ENCODE measurements at regions not wholly inside any gene's neighbourhood (a gene's known extent, or its start where the extent isn't known, plus 50 kb on each side); places are given as distances from the start of the nearest gene placed in this dataset.

GRCh38 chr18:78771496-78772359, 207.9 kb upstream of the SALL3 start:
- no peak for DNase-seq

DNA sequence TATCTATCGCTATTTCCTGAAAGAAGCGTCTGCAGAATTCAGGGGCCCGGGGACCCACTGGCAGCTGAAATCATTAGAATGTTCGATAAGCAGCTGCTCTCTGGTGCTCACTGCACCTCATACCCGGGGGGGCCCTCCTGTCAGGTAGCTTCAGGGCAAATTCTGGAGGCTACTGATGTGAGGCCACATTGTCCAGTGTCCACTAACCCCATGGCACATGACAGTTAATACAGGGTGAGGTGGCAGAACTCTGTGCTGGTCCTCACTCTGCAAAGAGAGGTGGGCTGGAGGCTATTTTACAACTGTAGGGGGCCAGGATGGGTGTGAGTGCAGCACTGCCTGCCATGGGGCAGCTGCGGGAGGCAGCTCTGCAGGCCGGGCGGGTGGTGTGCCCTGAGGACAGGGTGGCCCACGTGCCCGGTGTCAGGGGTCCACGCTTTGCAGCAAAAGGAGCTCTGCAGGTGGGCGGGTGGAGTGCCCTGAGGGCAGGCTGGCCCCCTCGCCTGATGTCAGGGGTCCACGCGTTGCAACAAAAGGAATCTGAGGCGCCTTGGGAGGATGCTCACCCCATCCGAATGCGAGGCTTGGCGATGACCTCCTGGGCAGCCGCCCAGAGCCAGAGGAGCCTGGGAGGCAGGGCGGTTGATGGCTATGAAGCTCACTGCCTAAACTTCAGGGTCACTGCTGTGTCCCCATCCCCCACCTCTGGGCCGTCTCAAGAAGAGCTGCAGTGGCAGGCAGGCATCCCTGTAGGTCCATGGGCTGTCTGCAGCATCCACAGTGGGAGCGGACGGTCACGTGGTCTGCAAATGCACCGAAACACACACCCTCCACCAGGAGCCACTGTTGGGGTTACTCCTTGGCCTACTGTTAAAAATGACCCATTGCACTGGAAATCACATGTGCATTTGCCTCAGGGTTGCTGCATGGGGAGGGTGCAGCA, 207.0 kb upstream of the SALL3 start:
- DNase-seq, result no peak

- no peak for DNase-seq
Measured at GRCh38 chr18:78773303-78773755, 206.3 kb upstream of the SALL3 start.

GRCh38 chr18:78773819-78774218, 205.8 kb upstream of the SALL3 start:
- no peak for DNase-seq

DNA sequence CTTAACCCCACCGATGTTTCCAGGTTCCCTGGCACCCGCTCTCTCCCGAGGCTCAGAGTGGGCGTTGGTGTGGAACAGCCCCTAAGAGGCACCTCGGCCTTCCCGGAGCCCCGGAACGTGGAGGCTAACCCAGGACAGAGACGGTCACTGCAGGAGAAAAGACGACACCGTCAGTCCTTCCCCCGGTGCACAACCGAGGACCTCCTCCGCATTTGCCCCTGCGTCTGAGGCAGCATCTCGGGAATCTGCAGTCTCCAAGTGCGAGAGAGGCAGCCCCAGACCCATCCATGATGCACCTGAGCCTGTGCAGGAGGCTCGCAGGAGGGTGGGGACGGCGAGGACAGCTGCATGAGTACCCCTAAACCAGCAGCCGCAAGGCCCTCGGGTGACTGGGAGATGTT, 204.9 kb upstream of the SALL3 start:
- DNase-seq, result no peak

DNA sequence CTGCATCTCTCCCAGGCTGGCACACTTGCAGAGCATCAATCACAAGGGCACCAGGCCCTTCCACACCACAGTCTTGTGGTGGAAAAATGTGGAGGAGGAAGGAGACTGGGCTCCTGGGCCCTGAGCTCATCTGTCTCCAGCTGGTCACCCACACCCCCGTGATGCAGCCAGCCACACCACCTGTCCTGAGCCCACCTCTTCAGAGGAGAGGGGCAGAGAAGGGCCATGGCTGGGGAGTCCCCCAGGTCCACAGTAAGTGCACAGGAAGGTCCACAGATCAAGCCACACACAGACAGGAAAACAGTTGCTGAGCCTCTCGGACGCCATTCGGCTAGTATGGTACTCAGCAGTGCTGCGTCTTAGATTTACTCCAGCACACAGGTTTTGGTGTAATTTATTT, 203.5 kb upstream of the SALL3 start:
- DNase-seq, result no peak

- DNase-seq, result no peak
Measured at GRCh38 chr18:78776706-78777285, 202.8 kb upstream of the SALL3 start.

- DNase-seq, result no peak
Measured at GRCh38 chr18:78777992-78778391, 201.6 kb upstream of the SALL3 start.

DNA sequence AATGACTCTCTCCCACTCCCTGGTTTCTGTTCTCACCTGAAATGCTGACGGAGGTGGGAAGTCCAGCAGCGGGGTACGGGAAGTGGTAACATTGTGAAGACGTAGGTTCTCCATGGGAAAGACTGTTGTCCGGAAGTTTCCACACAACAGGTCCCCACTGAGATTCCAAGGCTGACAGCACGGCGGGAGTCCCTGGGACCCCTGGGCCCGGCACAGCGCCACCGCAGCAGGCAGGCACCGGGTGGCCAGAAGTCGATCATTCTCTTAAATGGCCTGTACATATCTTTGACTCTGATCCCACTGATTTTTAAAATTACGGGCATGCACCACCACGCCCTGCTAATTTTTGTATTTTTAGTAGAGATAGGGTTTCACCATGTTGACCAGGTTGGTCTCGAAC, 201.0 kb upstream of the SALL3 start:
- no peak for DNase-seq

DNA sequence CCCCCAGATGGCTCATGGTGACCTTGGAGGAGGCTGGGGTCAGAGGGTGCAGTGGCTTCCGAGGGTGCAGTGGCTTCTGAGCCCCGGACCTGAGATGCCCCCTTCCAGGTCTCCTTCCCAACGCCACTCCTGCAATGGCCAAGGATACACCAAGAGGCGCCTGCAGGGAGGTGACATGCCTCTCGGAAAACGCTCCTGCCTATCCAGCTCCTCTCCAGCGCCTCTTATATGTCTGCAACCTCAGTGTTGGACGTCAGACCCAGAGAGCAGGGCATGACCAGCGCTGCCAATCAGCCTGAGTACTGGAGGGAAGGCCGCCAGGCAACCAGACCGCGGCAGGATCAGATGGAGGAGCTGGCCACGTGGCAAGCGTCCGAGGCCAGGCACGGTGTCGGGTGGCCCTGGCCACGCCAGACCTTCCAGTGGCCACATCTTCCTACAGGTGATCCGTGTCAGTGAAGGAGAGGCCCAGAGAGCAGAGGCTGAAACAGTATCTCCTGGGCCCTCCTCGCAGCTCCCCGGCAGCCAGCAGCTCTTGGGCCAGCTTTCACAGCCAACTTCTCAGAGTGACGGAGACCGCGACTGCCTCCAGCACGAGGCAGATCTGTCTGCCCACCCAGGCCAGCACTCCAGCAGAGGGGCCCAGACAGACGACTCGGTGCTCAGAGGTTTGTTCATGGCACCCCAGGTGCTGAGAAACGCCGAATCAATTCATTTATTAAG, 199.5 kb upstream of the SALL3 start:
- no peak for DNase-seq

DNA sequence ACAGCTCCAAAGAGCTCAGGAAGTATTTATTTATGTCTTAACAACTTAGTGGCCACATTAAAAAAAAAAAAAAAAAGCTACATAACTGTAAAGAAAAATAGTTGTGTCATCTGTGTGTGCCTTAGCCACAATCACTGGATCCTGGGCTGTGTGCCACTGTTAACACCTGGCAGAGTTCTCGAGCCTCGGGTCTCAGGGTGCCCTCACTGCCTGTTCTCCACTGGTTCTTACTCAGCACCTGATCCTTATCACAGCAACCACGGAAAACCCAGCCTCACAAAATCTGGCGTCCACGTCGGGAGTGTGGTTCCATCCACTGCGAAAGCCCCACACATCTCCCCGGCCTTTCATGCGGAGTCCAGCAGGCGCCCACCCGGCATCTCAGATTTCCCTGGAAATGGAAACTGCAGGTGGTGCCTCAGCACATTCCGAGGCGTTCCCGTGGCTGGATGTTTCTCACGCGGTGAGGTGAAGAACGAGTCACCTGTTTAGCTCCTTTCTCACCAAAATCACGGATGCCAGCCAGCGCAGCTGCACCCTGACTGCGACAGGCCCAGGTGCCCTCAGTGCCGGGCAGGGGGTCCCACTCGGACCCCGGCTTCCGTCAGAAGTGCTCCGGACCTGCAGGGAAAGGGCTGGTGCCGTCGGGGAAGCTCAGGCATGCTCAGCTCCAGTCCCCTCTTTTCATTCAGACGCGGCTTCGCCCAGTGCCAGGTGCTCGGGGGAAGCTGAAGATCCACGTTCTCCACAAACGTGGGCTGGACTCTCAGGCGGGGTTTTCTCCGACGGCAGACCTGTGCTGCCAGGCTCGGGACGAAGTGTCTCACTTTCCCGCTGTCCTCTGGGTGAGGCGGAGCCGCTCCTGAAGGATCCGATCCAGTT, 198.7 kb upstream of the SALL3 start:
- no peak for DNase-seq

DNA sequence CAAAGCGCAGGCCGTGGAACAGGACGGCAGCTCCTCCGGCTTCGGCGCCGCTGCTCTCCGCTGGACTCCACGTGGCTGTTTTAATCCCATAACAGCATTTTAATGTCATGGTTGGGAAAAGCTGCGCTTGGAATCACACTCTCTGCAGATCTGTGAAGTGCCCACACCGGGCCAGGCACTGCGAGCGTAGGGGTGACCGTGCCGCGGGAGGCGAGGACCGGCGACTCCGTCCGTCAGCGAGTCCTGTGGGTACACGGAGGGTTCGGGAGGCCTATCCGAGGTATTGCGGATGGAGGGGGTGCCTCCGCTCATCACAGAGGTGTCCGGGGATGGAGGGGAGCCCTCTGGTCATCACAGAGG, 198.0 kb upstream of the SALL3 start:
- no peak for DNase-seq

GRCh38 chr18:78782951-78783563, 196.6 kb upstream of the SALL3 start:
- no peak for DNase-seq

DNA sequence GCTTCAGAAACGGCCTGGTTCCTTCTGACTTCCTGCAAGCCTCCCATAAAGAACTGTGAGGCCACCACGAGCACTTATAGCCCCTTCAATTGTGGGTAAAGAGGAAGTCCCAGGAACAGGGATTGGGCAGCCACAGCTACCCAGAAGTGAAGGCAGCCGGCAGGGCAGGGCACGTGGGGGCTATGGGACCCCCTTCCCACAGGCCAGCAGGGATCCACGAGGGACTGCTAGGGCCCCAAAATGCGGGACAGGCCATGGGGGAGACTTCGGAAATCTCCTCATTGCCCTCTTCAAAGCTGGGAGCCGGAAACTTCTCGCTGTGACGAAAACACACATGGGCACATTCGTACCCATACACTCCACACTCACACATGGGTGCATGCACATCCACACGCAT, 196.1 kb upstream of the SALL3 start:
- no peak for DNase-seq

DNA sequence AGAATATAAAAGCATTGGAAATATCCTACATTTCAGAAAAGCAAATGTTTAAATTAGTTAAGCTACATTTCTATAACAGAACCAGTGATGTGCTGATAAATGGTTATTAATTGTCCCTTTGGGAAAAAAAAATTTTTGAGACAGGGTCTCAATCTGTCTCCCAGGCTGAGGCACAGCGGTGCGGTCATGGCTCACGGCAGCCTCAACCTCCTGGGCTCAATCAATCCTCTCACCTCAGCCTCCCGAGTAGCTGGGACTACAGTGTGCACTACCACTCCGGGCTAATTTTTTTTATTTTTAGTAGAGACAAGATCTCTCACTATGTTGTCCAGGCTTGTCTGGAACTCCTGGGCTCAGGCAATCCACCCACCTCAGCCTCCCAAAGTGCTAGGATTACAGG, 194.8 kb upstream of the SALL3 start:
- DNase-seq, result no peak

DNA sequence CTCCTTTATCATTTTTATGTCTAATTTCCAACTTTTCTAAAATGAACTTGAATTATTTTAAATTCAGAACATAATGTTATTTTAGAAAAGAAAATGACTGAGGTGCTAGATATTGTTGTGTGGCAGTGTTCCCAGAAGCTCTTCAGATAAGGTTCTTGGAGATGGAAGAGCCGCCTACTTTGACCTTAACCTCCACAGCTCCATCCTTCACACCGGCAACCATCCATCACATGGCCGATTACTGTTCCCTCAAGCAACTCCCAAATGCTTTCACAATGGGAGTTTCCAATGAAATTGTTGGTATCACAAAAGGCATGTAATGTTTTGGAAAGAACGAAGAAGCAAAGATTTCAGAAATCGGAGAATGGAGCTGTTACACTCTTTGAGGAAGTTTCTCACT, 193.9 kb upstream of the SALL3 start:
- DNase-seq, result no peak

DNA sequence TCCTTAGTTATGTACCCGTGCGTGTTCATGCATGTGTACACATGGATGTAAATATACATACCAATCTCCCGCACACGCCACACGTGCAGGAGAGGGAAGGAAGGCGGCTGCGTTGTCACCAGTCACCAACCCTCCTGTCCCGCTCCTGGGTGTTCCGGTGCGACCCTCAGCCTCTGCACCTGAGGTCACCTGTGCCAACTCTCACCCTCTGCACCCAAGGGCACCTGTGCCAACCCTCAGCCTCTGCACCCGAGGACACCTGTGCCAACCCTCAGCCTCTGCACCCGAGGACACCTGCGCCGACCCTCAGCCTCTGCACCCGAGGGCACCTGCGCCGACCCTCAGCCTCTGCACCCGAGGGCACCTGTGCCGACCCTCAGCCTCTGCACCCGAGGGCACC, 192.8 kb upstream of the SALL3 start:
- DNase-seq, result no peak

GRCh38 chr18:78787751-78788150, 191.9 kb upstream of the SALL3 start:
- no peak for DNase-seq

DNA sequence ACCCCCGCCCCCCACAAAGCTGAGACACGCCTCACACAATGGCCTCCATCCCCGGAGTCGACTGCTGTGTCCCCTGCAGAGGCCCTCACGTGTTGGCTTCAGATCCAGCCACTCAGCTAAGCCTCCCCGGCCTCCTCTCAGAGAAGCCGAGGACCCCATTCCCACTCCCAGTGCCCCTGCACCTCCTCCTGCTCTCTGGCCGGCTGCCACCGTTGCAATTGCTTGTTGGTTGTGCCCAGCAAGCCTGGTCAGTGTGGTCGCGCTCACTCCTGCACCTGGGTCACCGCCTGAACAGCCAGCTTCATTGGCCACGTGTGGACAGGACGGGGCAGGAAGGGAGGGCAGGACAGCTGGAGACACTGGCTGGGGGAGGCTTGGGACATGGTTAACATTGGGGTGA, 191.5 kb upstream of the SALL3 start:
- DNase-seq, result no peak

DNA sequence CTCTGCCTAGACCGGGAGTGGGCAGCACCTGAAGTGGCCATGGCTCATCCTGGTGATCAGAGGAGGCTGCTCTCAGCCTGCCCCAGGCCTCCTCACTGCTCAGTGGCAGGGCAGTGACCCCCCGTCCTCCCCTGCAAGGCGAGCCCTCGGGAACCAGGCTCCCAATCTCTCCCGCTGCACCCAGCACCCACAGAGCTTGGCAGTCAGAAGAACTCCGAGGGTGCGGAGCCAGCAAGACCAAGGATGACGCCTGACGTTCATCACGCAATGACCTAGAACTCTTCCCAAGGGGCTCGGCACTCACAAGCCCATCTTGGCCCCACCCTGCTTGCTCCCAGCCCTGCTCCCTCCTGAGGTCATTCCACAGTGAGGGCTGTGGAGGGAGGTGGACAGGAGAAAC, 189.8 kb upstream of the SALL3 start:
- no peak for DNase-seq

- DNase-seq, result no peak
Measured at GRCh38 chr18:78790511-78790910, 189.1 kb upstream of the SALL3 start.

All from GF-D8 (cell line).